HepG2 (cell line): ENCODE measurements at regions not wholly inside any gene's neighbourhood (a gene's known extent, or its start where the extent isn't known, plus 50 kb on each side); places are given as distances from the start of the nearest gene placed in this dataset.

Experiments
- ATAC-seq: fragments of 200-7000 bp; cut with Tn5 transposase; 3 replicates; pipeline ENCODE4 v1.9.1; 2020; ENCODE audit warnings: mild to moderate bottlenecking, moderate library complexity
- BruUV-seq: library from RNA; stranded (reverse); fragments of 400-500 nt; replicated peaks from 2 replicates; lab custom pipeline; 2021; lab: Mats Ljungman, UMichigan
- CTCF ChIA-PET: fragments of 300-600 bp; formaldehyde crosslinking; extraction: SDS; loops from one replicate; lab custom pipeline; 2021; ENCODE audit warnings: low total read pairs, inconsistent platforms, low intra/inter-chr PET ratio; lab: Yijun Ruan, JAX
- POLR2A ChIA-PET: fragments of 350-600 bp; sonication (Branson Sonifier 250); formaldehyde crosslinking; loops from one replicate; lab custom pipeline; 2020; ENCODE audit warnings: antibody characterized with exemption, inconsistent platforms; lab: Yijun Ruan, JAX
- DNase-seq: peaks from one replicate; pipeline ENCODE4 v3.0.0-alpha.2; 2015; ENCODE audit warnings: low spot score
- FAIRE-seq: peaks from 3 replicates; lab custom pipeline; 2011; peaks lifted over from hg19 to GRCh38; lab: Jason Lieb, UNC
- H2AFZ ChIP-seq: one replicate; pipeline ENCODE4 v1.6.1; 2011; ENCODE audit warnings: low read length, inconsistent platforms
- H3K27ac ChIP-seq: fragments of 300-600 bp; 3 replicates; pipeline ENCODE4 v1.8.0; 2011; ENCODE audit warnings: mixed run types, mild to moderate bottlenecking, mixed read lengths, low read length, inconsistent platforms; ENCODE audit not compliant: insufficient read depth; ENCODE audit errors: extremely low read length
- H3K27me3 ChIP-seq, 2 experiments: fragments of 200-600 bp in 1 of 2; 2 replicates in 1 of 2; 3 replicates in 1 of 2; pipeline versions ENCODE4 v1.6.0 to v1.8.0; 2011; ENCODE audit warnings: low read length in 2 of 2, mild to moderate bottlenecking in 2 of 2, moderate library complexity in 2 of 2, inconsistent platforms in 1 of 2; ENCODE audit not compliant: insufficient read depth in 2 of 2, control insufficient read depth in 1 of 2
- H3K36me3 ChIP-seq, 2 experiments: fragments of 200-600 bp in 1 of 2; replicated peaks in 1 of 2; 2 replicates in 1 of 2; 3 replicates in 1 of 2; pipeline versions ENCODE4 v1.5.1 to v1.8.0; 2011; ENCODE audit warnings: low read length in 2 of 2, inconsistent platforms in 1 of 2; ENCODE audit not compliant: insufficient read depth in 2 of 2, control insufficient read depth in 1 of 2
- H3K4me1 ChIP-seq: 2 replicates; pipeline ENCODE4 v1.5.1; 2012; ENCODE audit warnings: low read length, inconsistent platforms; ENCODE audit not compliant: insufficient read depth
- H3K4me2 ChIP-seq: 2 replicates; pipeline ENCODE4 v1.6.0; 2011; ENCODE audit warnings: low read depth, low read length, inconsistent platforms
- H3K4me3 ChIP-seq, 3 experiments: fragments of 200-600 bp in 1 of 3; sonication (generic), shearing (Covaris generic) in 1 of 3; replicated peaks in 1 of 3; 2 replicates each; pipeline ENCODE4 v1.5.1; 2011 to 2016; ENCODE audit warnings: low read length in 3 of 3, inconsistent platforms in 2 of 3, low read depth in 2 of 3, mild to moderate bottlenecking in 2 of 3, control low read depth in 1 of 3, mixed read lengths in 1 of 3; ENCODE audit not compliant: insufficient read depth in 1 of 3
- H3K79me2 ChIP-seq: one replicate; pipeline ENCODE4 v1.6.1; 2011; ENCODE audit warnings: low read length, inconsistent platforms; ENCODE audit not compliant: insufficient read depth
- H3K9ac ChIP-seq: 2 replicates; pipeline ENCODE4 v1.6.0; 2011; ENCODE audit warnings: mild to moderate bottlenecking, low read depth, low read length, inconsistent platforms; ENCODE audit not compliant: insufficient read depth
- H3K9me3 ChIP-seq: 2 replicates; pipeline ENCODE4 v1.5.1; 2012; ENCODE audit warnings: mild to moderate bottlenecking, low read length
- H4K20me1 ChIP-seq: 2 replicates; pipeline ENCODE4 v1.6.0; 2011; ENCODE audit warnings: inconsistent platforms, mild to moderate bottlenecking, low read length, moderate library complexity; ENCODE audit not compliant: insufficient read depth
- SRSF4 ChIP-seq: fragments of 200-400 bp; formaldehyde crosslinking; IDR thresholded peaks from one replicate; pipeline ENCODE4 v1.6.1; 2018; ENCODE audit warnings: mild to moderate bottlenecking, low read depth, low read length, moderate library complexity; ENCODE audit not compliant: poor library complexity, severe bottlenecking
- YEATS2 ChIP-seq: sonication (generic); formaldehyde crosslinking; IDR thresholded peaks from 2 replicates; pipeline ENCODE4 v1.4.0; 2020; ENCODE audit warnings: missing genetic modification reagents, borderline replicate concordance
- WGBS: methylation state at CpG from one replicate; pipeline ENCODE4 v1.1.6; 2017; ENCODE audit warnings: low lambda C conversion rate; 5-methylcytosine and 5-hydroxymethylcytosine counted together
- in situ Hi-C: cut with HindIII; loops from 2 replicates; pipeline ENCODE4 v1.10.0; 2017; ENCODE audit warnings: low pct_unique_long_range_greater_than_20kb; ENCODE audit not compliant: extremely low pct_ligation_motif_present
- intact Hi-C: fragments of 100-400 bp; cut with micrococcal nuclease; formaldehyde crosslinking; loops from one replicate; pipeline ENCODE4 v1.10.0; 2022; ENCODE audit not compliant: unreplicated experiment
- TF ChIP-seq, protein P1 (sequence below): sonication (generic); formaldehyde crosslinking; IDR thresholded peaks from 2 replicates; pipeline ENCODE4 v1.5.0; 2020; ENCODE audit warnings: mild to moderate bottlenecking, missing genetic modification reagents

DNA sequence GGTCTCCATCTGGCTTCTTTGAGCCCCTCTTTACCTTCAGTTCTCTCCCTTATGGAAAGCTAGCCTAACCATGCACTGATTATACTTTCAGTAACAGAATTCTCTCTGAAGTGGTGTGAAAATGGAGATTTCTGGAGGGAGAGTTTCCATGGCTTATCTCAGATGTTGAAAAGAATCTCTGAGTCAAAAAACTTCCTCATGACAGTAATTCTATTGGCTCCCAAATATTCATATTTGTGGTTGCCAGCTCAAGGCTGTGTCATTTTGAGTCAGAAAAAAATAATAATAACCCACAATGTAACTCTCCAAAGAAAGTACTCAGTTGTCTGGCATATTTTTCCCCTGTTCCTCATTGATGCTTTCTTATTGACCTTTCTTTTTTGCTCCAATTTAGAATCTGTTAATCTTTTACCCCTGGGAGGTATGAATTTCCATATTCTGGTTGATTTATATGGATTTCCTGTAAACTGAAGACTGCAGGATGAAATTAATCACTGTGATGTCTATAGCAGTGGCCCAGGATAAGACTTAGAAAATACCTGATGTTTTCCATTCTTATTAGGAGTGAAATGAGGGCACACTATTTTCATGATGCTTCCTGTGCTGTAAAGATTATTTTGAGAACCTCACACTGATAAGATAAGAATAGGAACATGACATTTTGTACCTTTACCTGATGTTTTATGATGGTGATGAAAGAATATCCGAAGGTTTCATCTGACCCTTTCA, 149.5 kb upstream of the EPHA3 start:
- Histone ChIP-seq H3K4me2 (no peak overlapping the region), H3K27ac (no peak overlapping the region), H3K4me1 (no peaks in the 10 kb centered on the region), H3K4me3 (no peak overlapping the region), H4K20me1 (no peaks in the 10 kb centered on the region), H3K27me3 (no peaks in the 10 kb centered on the region), H2AFZ (no peak overlapping the region), H3K36me3 (no peaks in the 10 kb centered on the region), H3K79me2 (no peaks in the 10 kb centered on the region), H3K9me3 (no peaks in the 10 kb centered on the region), H3K9ac (no peak overlapping the region)
- WGBS = 0% methylated on average over 1 of the region's 1 CpG
- in situ Hi-C loops (no loop called here), intact Hi-C loops (no loop called here)
- ChIA-PET POLR2A (no interaction called here), CTCF (no interaction called here)
- DNase-seq (no peak), ATAC-seq (no peak), FAIRE-seq (no peak)
- BruUV-seq = no TSS peak
- TF ChIP-seq, protein P1, sequence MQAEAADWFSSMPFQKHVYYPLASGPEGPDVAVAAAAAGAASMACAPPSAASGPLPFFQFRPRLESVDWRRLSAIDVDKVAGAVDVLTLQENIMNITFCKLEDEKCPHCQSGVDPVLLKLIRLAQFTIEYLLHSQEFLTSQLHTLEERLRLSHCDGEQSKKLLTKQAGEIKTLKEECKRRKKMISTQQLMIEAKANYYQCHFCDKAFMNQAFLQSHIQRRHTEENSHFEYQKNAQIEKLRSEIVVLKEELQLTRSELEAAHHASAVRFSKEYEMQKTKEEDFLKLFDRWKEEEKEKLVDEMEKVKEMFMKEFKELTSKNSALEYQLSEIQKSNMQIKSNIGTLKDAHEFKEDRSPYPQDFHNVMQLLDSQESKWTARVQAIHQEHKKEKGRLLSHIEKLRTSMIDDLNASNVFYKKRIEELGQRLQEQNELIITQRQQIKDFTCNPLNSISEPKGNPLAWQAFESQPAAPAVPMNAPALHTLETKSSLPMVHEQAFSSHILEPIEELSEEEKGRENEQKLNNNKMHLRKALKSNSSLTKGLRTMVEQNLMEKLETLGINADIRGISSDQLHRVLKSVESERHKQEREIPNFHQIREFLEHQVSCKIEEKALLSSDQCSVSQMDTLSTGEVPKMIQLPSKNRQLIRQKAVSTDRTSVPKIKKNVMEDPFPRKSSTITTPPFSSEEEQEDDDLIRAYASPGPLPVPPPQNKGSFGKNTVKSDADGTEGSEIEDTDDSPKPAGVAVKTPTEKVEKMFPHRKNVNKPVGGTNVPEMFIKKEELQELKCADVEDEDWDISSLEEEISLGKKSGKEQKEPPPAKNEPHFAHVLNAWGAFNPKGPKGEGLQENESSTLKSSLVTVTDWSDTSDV (CRISPR knock-in tag) = no peak
- no peak for TF ChIP-seq SRSF4

DNA sequence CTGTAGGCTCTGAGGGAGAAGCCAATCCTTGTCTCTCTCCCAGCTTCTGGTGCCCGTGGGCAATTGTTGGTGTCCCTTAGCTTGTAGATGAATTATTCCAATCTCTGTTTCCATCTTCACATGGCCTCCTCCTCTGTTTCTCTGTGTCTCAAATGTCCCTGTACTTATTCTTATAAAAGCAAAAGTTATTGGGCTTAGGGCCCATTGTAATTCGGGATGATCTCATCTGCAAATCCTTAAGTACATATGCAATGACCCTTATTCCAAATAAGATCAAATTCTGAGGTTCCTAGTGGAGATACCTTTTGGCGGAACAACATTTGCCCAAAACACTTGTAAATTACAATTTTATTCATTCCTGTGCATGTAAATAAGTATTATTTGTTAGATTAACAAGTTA, 147.4 kb upstream of the EPHA3 start:
- H3K27ac ChIP-seq = no peak overlapping the region
- CTCF ChIA-PET = no interaction called here
- DNase-seq (no peak), ATAC-seq (no peak), FAIRE-seq (no peak)
- no TSS peak for BruUV-seq
- no peak for TF ChIP-seq YEATS2 (CRISPR knock-in tag)
- POLR2A ChIA-PET = no interaction called here
- H3K4me1 ChIP-seq = no peaks in the 10 kb centered on the region
- no peaks in the 10 kb centered on the region for H3K36me3 ChIP-seq
- no peaks in the 10 kb centered on the region for H3K79me2 ChIP-seq
- H3K4me3 ChIP-seq = no peak overlapping the region
- no peaks in the 10 kb centered on the region for H4K20me1 ChIP-seq
- intact Hi-C loops (no loop called here), in situ Hi-C loops (no loop called here)
- no peak overlapping the region for H3K9ac ChIP-seq
- H2AFZ ChIP-seq = no peak overlapping the region
- no peaks in the 10 kb centered on the region for H3K27me3 ChIP-seq
- H3K9me3 ChIP-seq = no peaks in the 10 kb centered on the region
- WGBS = 0% methylated on average over 3 of the region's 3 CpGs
- no peak overlapping the region for H3K4me2 ChIP-seq
